Right atrium auricular region (tissue), 2 donors: ENCODE measurements at regions not wholly inside any gene's neighbourhood (a gene's known extent, or its start where the extent isn't known, plus 50 kb on each side); places are given as distances from the start of the nearest gene placed in this dataset.

Experiments
- DNase-seq: peaks from one replicate; pipeline ENCODE4 v3.0.0-alpha.2; 2019; ENCODE audit warnings: low spot score
- H3K27ac ChIP-seq, 2 donors: fragments of 200-600 bp; sonication (generic); 1 replicate in 1 of 2; 2 replicates in 1 of 2; pipeline ENCODE4 v1.5.1; 2016 to 2019
- H3K27me3 ChIP-seq, 2 donors: fragments of 200-600 bp; sonication (generic); one replicate each; pipeline versions ENCODE4 v1.5.1 to v1.6.0; 2017 to 2019
- H3K36me3 ChIP-seq: fragments of 200-600 bp; sonication (generic); one replicate; pipeline ENCODE4 v1.5.1; 2016
- H3K4me1 ChIP-seq, 2 donors: fragments of 200-600 bp; sonication (generic); one replicate each; pipeline versions ENCODE4 v1.5.1 to v1.6.0; 2017 to 2019
- H3K4me3 ChIP-seq, 2 donors: fragments of 200-600 bp; sonication (generic); 1 replicate in 1 of 2; 2 replicates in 1 of 2; pipeline ENCODE4 v1.5.1; 2017 to 2019; ENCODE audit warnings: mild to moderate bottlenecking in 1 of 2, moderate library complexity in 1 of 2
- H3K9me3 ChIP-seq, 2 donors: fragments of 200-600 bp; sonication (generic); one replicate each; pipeline ENCODE4 v1.5.1; 2019
- TF ChIP-seq, protein P1 (sequence below), 2 donors: fragments of 200-600 bp; sonication (generic); IDR thresholded peaks; one replicate each; pipeline ENCODE4 v1.5.1; 2019; ENCODE audit warnings: antibody characterized with exemption in 2 of 2

DNA sequence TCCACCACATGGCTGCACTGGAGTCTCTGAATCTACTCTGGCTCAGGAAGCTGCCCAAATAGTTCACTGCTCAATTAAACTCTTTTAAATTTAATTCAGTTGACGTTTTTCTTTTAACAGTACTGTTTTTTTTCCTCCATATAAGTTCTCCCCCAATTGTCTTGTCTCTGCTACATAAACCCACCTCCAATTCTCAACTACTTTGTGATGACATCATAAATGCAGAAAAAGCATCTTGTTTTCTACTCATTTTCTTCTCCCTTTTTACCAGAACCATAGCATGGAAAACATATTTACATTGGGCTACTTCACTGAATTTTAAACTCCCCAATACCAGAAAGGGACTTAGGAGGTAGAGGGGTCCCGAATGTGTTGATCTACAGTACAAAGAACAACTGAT lies 270.4 kb downstream of the GPD2 start:
- Histone ChIP-seq H3K27ac (no peak overlapping the region), H3K27me3 (no peaks in the 10 kb centered on the region), H3K4me3 (no peak overlapping the region), H3K36me3 (no peaks in the 10 kb centered on the region), H3K4me1 (peaks cover 0 to 19% of the 10 kb centered on the region in 2 donors), H3K9me3 (no peaks in the 10 kb centered on the region)
- no peak for DNase-seq
- TF ChIP-seq, protein P1, sequence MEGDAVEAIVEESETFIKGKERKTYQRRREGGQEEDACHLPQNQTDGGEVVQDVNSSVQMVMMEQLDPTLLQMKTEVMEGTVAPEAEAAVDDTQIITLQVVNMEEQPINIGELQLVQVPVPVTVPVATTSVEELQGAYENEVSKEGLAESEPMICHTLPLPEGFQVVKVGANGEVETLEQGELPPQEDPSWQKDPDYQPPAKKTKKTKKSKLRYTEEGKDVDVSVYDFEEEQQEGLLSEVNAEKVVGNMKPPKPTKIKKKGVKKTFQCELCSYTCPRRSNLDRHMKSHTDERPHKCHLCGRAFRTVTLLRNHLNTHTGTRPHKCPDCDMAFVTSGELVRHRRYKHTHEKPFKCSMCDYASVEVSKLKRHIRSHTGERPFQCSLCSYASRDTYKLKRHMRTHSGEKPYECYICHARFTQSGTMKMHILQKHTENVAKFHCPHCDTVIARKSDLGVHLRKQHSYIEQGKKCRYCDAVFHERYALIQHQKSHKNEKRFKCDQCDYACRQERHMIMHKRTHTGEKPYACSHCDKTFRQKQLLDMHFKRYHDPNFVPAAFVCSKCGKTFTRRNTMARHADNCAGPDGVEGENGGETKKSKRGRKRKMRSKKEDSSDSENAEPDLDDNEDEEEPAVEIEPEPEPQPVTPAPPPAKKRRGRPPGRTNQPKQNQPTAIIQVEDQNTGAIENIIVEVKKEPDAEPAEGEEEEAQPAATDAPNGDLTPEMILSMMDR (IDR thresholded peaks at IDR 0.05) = no peak

DNA sequence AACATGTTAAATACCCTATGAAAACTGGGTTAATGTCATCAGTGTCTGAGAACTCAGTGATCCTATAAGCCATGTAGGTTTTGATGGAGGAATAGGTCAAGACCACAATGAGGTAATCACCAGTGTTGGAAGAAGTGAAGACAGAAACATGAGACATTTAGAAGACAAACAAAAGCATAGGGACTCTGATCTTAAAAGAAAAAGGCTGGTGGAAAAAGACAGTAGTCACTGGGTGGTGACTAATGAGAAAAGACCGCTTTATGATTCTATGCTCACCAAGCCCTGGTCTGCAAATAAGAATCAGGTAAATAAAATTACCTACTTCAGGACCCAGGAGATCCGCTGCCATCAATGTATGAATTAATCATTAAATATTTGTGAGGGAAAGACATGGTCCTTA lies 271.9 kb downstream of the GPD2 start:
- no peak for DNase-seq
- Histone ChIP-seq H3K36me3 (no peaks in the 10 kb centered on the region), H3K27me3 (no peaks in the 10 kb centered on the region), H3K27ac (no peak overlapping the region), H3K4me1 (peaks cover 0 to 16% of the 10 kb centered on the region in 2 donors), H3K9me3 (no peaks in the 10 kb centered on the region), H3K4me3 (no peak overlapping the region)
- TF ChIP-seq, protein P1 (IDR thresholded peaks at IDR 0.05) = no peak

DNA sequence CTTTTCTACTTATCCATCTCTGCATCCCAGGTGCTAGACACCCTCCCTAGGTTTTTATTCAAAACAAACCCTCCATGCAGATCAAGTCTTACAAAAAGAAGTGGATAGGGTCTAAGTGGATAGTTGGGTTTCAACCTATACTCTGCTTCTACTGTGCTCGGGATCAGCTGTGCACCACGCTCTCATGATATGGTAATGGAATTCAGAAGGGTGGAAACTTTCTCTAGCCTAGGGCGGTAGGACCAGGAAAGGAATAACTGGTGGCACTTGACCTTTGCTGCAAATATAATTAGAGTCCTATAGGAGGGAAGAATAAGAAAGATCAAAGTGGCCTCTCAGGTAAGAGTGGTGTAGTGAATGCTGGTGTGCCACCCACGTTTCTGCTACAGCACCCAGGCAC lies 272.9 kb downstream of the GPD2 start:
- H3K9me3 ChIP-seq = no peaks in the 10 kb centered on the region
- TF ChIP-seq, protein P1 (IDR thresholded peaks at IDR 0.05) = no peak
- DNase-seq = no peak
- no peak overlapping the region for H3K4me3 ChIP-seq
- no peaks in the 10 kb centered on the region for H3K27me3 ChIP-seq
- no peaks in the 10 kb centered on the region for H3K36me3 ChIP-seq
- no peak overlapping the region for H3K27ac ChIP-seq
- peaks cover 0 to 7% of the 10 kb centered on the region in 2 donors for H3K4me1 ChIP-seq

DNA sequence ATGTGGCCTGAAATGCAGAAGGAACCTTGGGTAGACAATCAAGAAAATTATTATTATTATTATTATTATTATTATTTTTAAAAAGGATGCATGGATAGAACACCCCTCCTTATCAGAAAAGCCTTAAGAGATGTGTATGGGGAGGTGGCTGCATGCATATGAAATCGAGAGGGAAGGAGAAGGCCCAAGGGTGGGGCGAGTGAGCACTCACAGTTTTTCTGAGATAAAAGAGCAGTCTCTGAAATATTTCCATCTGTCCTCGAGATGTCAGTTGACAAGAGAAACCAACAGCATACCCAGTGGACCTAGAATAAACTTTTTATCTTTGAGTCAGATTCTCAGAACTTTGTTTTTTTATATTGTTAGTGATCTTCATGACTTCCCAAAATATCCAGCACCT lies 282.9 kb downstream of the GPD2 start:
- Histone ChIP-seq H3K4me1 (no peaks in the 10 kb centered on the region), H3K27me3 (no peaks in the 10 kb centered on the region), H3K9me3 (no peaks in the 10 kb centered on the region), H3K36me3 (no peaks in the 10 kb centered on the region), H3K4me3 (no peak overlapping the region), H3K27ac (no peak overlapping the region)
- TF ChIP-seq, protein P1 (IDR thresholded peaks at IDR 0.05) = no peak
- DNase-seq = no peak

DNA sequence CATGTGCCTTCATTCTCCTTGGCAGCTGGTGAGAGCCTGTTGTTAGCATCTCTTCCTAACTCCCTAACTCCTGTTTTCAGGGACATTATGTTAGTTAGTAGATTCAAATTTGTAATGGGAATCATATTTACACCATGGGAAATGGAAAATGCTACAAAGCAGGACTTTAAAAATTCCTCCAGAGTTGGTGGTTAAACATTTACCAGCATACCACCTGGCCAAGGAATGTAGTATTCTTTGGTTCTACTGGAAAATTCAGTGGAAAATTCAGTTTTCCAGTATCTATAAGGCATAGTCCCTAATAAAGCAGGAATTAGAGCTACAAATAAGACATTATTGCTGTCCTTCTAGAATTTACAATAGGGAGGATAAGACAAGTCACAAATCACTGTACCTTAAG lies 291.7 kb downstream of the GPD2 start:
- Histone ChIP-seq H3K36me3 (no peaks in the 10 kb centered on the region), H3K27me3 (no peaks in the 10 kb centered on the region), H3K4me3 (no peak overlapping the region), H3K4me1 (no peaks in the 10 kb centered on the region), H3K27ac (no peak overlapping the region), H3K9me3 (no peaks in the 10 kb centered on the region)
- no peak for DNase-seq
- TF ChIP-seq, protein P1 (IDR thresholded peaks at IDR 0.05) = no peak

DNA sequence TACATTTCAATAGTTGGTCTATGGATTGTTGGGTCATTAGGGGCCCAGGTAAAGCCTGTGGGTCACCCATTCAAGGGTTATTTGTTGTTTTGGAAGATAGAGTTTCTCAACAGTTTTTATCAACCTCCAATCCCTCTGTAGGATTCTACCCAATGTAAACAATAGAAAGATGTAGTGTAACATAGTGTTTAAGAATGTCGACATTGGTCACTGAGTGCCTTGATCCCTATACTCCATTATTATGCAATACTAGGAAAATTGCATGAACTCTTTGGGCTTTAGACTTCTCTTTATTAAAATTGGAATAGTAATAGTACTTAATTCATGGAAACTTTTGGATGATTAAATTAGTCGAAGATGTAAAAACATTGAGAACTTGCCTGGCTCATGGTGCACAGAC lies 292.1 kb downstream of the GPD2 start:
- Histone ChIP-seq H3K9me3 (no peaks in the 10 kb centered on the region), H3K4me3 (no peak overlapping the region), H3K27ac (no peak overlapping the region), H3K36me3 (no peaks in the 10 kb centered on the region), H3K27me3 (no peaks in the 10 kb centered on the region), H3K4me1 (no peaks in the 10 kb centered on the region)
- no peak for DNase-seq
- TF ChIP-seq, protein P1 (IDR thresholded peaks at IDR 0.05) = no peak
